Keratinocyte (primary cell): ENCODE measurements at regions not wholly inside any gene's neighbourhood (a gene's known extent, or its start where the extent isn't known, plus 50 kb on each side); places are given as distances from the start of the nearest gene placed in this dataset.

ENCODE experiments used
- DNase-seq: peaks from one replicate; pipeline ENCODE4 v3.0.0-alpha.2; 2011; ENCODE audit warnings: low read depth, missing footprints, low spot score
- FAIRE-seq: peaks from 2 replicates; lab custom pipeline; 2011; peaks lifted over from hg19 to GRCh38; lab: Jason Lieb, UNC
- H2AFZ ChIP-seq: 2 replicates; pipeline ENCODE4 v1.6.0; 2012; ENCODE audit warnings: low read length, control low read depth, inconsistent platforms; ENCODE audit not compliant: control insufficient read depth
- H3K27ac ChIP-seq: 2 replicates; pipeline ENCODE4 v1.5.1; 2011; ENCODE audit warnings: low read length; ENCODE audit not compliant: control insufficient read depth, insufficient read depth
- H3K27me3 ChIP-seq: 3 replicates; pipeline ENCODE4 v1.6.0; 2011; ENCODE audit warnings: low read length; ENCODE audit not compliant: control insufficient read depth, insufficient read depth; ENCODE audit errors: extremely low read depth
- H3K36me3 ChIP-seq, 2 experiments: 2 replicates in 1 of 2; 3 replicates in 1 of 2; pipeline ENCODE4 v1.5.1; 2011; ENCODE audit warnings: low read length in 2 of 2, mild to moderate bottlenecking in 1 of 2; ENCODE audit not compliant: control insufficient read depth in 2 of 2, insufficient read depth in 2 of 2; ENCODE audit errors: extremely low read depth in 1 of 2
- H3K4me1 ChIP-seq: 3 replicates; pipeline ENCODE4 v1.5.1; 2011; ENCODE audit warnings: low read length; ENCODE audit not compliant: control insufficient read depth, insufficient read depth; ENCODE audit errors: extremely low read depth
- H3K4me2 ChIP-seq: 3 replicates; pipeline ENCODE4 v1.6.0; 2011; ENCODE audit warnings: low read depth, low read length; ENCODE audit not compliant: control insufficient read depth, insufficient read depth; ENCODE audit errors: extremely low read depth
- H3K4me3 ChIP-seq, 3 experiments: fragments of 200-600 bp in 1 of 3; sonication (generic) in 1 of 3; 2 replicates in 2 of 3; 3 replicates in 1 of 3; pipeline ENCODE4 v1.5.1; 2011 to 2016; ENCODE audit warnings: low read length in 3 of 3, mild to moderate bottlenecking in 3 of 3, control low read depth in 2 of 3, inconsistent platforms in 1 of 3, low read depth in 1 of 3, mixed read lengths in 1 of 3, mixed run types in 1 of 3, moderate library complexity in 1 of 3; ENCODE audit not compliant: control insufficient read depth in 2 of 3, insufficient read depth in 2 of 3; ENCODE audit errors: extremely low read depth in 1 of 3
- H3K79me2 ChIP-seq: 2 replicates; pipeline ENCODE4 v1.6.0; 2012; ENCODE audit warnings: low read length; ENCODE audit not compliant: control insufficient read depth, insufficient read depth
- H3K9ac ChIP-seq: 3 replicates; pipeline ENCODE4 v1.6.0; 2011; ENCODE audit warnings: low read length; ENCODE audit not compliant: control insufficient read depth, insufficient read depth; ENCODE audit errors: extremely low read depth
- H3K9me1 ChIP-seq: 3 replicates; pipeline ENCODE4 v1.6.0; 2011; ENCODE audit warnings: low read length; ENCODE audit not compliant: control insufficient read depth, insufficient read depth; ENCODE audit errors: extremely low read depth
- H3K9me3 ChIP-seq: 2 replicates; pipeline ENCODE4 v1.5.1; 2012; ENCODE audit warnings: low read depth, low read length; ENCODE audit not compliant: control insufficient read depth
- H4K20me1 ChIP-seq: 3 replicates; pipeline ENCODE4 v1.6.0; 2011; ENCODE audit warnings: low read length; ENCODE audit not compliant: control insufficient read depth, insufficient read depth; ENCODE audit errors: extremely low read depth
- CTCF ChIP-seq, 3 experiments: IDR thresholded peaks in 1 of 3; conservative IDR thresholded peaks in 1 of 3; optimal IDR thresholded peaks in 1 of 3; 2 replicates in 2 of 3; 3 replicates in 1 of 3; pipeline versions ENCODE3 to v1.5.1; 2011; ENCODE audit warnings: low read length in 3 of 3, mild to moderate bottlenecking in 3 of 3, moderate library complexity in 2 of 3, control low read depth in 1 of 3, inconsistent platforms in 1 of 3; ENCODE audit not compliant: insufficient read depth in 2 of 3; ENCODE audit errors: extremely low read depth in 1 of 3
- EZH2 ChIP-seq: IDR thresholded peaks from one replicate; pipeline ENCODE4 v1.6.1; 2012; ENCODE audit warnings: inconsistent platforms, mild to moderate bottlenecking, low read length, moderate library complexity
- dilution Hi-C: fragments of 300-500 bp; cut with MboI; formaldehyde crosslinking; loops from one replicate; pipeline ENCODE4 v1.7.0; 2020; ENCODE audit warnings: low sequenced_read_pairs; ENCODE audit not compliant: extremely low pct_ligation_motif_present

- no peak overlapping the region for H3K4me2 ChIP-seq
- H3K9me1 ChIP-seq = no peaks in the 10 kb centered on the region
- no peaks in the 10 kb centered on the region for H3K79me2 ChIP-seq
These were observed 87.3 kb upstream of the ANKRD34C start for GRCh38 chr15:79195239-79195638.

GRCh38 chr15:79194386-79194785 lies 88.1 kb upstream of the ANKRD34C start:
- Histone ChIP-seq H3K9me3 (no peaks in the 10 kb centered on the region), H4K20me1 (no peaks in the 10 kb centered on the region), H3K4me1 (no peaks in the 10 kb centered on the region), H3K4me3 (no peak overlapping the region), H3K27me3 (peaks cover 17% of the 10 kb centered on the region), H3K79me2 (no peaks in the 10 kb centered on the region), H3K36me3 (no peaks in the 10 kb centered on the region), H3K4me2 (no peak overlapping the region), H3K27ac (no peak overlapping the region), H2AFZ (no peak overlapping the region), H3K9me1 (no peaks in the 10 kb centered on the region), H3K9ac (no peak overlapping the region)
- FAIRE-seq (no peak), DNase-seq (no peak)
- no peak for TF ChIP-seq EZH2
- TF ChIP-seq CTCF (optimal IDR thresholded peaks at IDR 0.05 in 1 of 3, IDR thresholded peaks at IDR 0.05 in 1 of 3, conservative IDR thresholded peaks at IDR 0.05 in 1 of 3; ENCODE audit: extremely low read depth in 1 of 3, insufficient read depth in 2 of 3, low read length in 3 of 3) = no peak
- dilution Hi-C loops = loop anchor here (25.0 kb wide), 1 partner anchor 157 kb away; no protein-coding TSS in a partner anchor

More at GRCh38 chr15:79195239-79195638, 87.3 kb upstream of the ANKRD34C start:
- no peak for TF ChIP-seq CTCF (optimal IDR thresholded peaks at IDR 0.05 in 1 of 3, IDR thresholded peaks at IDR 0.05 in 1 of 3, conservative IDR thresholded peaks at IDR 0.05 in 1 of 3; ENCODE audit: extremely low read depth in 1 of 3, insufficient read depth in 2 of 3, low read length in 3 of 3)
- no peak for TF ChIP-seq EZH2
- dilution Hi-C loops = loop anchor here (25.0 kb wide), 1 partner anchor 158 kb away; no protein-coding TSS in a partner anchor
- DNase-seq (no peak), FAIRE-seq (no peak)
- no peaks in the 10 kb centered on the region for H3K36me3 ChIP-seq
- no peaks in the 10 kb centered on the region for H3K4me1 ChIP-seq
- peaks cover 17% of the 10 kb centered on the region for H3K27me3 ChIP-seq
- no peaks in the 10 kb centered on the region for H3K9me3 ChIP-seq
- H2AFZ ChIP-seq = no peak overlapping the region
- no peak overlapping the region for H3K9ac ChIP-seq
- H4K20me1 ChIP-seq = no peaks in the 10 kb centered on the region
- H3K4me3 ChIP-seq = no peak overlapping the region
- H3K27ac ChIP-seq = no peak overlapping the region
